ENCODE measurements at regions not wholly inside any gene's neighbourhood (a gene's known extent, or its start where the extent isn't known, plus 50 kb on each side); places are given as distances from the start of the nearest gene placed in this dataset.

DNA sequence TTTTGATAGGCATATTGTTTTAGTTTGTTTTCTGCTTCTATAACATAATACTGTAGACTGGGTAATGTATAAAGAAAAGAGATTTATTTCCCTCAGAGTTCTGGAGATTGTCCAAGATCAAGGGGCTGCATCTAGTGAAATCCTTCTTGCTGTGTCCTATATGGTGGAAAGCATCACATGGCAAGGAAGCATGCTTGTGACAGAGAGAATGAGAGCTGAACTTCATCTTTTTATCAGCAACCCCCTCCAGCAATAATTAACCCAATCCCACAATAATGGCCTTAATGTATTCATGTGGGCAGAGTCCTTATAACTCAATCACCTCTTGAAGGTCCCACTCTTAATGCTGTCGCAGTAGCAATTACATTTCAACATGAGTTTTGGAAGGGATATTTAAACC is 141.4 kb downstream of the CENPW start:
- TF ChIP-seq, protein P1, sequence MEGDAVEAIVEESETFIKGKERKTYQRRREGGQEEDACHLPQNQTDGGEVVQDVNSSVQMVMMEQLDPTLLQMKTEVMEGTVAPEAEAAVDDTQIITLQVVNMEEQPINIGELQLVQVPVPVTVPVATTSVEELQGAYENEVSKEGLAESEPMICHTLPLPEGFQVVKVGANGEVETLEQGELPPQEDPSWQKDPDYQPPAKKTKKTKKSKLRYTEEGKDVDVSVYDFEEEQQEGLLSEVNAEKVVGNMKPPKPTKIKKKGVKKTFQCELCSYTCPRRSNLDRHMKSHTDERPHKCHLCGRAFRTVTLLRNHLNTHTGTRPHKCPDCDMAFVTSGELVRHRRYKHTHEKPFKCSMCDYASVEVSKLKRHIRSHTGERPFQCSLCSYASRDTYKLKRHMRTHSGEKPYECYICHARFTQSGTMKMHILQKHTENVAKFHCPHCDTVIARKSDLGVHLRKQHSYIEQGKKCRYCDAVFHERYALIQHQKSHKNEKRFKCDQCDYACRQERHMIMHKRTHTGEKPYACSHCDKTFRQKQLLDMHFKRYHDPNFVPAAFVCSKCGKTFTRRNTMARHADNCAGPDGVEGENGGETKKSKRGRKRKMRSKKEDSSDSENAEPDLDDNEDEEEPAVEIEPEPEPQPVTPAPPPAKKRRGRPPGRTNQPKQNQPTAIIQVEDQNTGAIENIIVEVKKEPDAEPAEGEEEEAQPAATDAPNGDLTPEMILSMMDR (IDR thresholded peaks at IDR 0.05) = no peak
- no peak for TF ChIP-seq POLR2A (IDR thresholded peaks at IDR 0.05)
